CD4-positive, alpha-beta T cell treated with Interleukin-2 at 100 ng/mL for 4 hours (primary cell): ENCODE measurements at regions not wholly inside any gene's neighbourhood (a gene's known extent, or its start where the extent isn't known, plus 50 kb on each side); places are given as distances from the start of the nearest gene placed in this dataset.
"Not testable (repeated sequence)": the region's sequence is repeated elsewhere in the genome, so short reads cannot be mapped to it uniquely, and the experiment has no call there.

Experiments used
- DNase-seq: peaks from one replicate; pipeline ENCODE4 v3.0.0-alpha.2; 2020; ENCODE audit warnings: low spot score

DNA sequence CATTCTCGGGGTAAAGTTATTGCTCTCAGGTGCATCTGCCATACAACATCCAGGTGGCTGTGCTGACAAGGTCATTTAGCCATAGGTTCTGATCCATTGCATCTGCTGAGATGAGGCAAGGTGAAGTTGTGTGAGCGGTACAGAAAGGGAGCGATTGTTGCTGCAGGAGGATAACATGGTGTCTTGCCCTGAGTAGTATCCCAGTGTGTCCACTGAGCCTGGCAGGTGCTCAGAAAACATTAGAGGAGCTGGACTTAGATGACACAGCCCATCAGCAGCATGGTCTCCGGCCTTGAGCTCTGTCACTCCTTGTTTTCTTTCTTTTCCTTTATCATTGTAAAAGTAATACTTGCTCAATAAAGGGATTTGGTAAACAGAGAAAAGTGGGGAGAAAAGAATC is 161.1 kb upstream of the ATP10A start:
- DNase-seq = no peak

DNA sequence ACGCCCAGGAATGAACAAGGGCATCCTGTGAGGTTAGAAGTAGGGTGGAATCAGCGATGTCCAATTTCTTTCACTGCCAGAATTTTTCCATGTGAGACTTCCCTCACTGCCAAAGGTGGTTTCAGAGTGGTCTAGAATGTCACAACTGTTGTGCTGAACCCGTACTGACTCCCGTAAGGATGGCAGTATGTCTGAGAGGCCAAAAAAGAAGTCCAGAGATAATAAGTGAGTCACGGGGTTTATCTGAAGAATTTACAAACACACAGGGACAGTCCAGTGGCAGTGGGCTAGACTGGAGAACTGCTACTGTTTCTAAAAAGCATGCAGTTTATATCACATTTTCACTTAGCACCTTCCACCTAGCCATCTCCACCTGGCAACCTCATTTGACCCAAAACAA is 160.6 kb upstream of the ATP10A start:
- no peak for DNase-seq

DNA sequence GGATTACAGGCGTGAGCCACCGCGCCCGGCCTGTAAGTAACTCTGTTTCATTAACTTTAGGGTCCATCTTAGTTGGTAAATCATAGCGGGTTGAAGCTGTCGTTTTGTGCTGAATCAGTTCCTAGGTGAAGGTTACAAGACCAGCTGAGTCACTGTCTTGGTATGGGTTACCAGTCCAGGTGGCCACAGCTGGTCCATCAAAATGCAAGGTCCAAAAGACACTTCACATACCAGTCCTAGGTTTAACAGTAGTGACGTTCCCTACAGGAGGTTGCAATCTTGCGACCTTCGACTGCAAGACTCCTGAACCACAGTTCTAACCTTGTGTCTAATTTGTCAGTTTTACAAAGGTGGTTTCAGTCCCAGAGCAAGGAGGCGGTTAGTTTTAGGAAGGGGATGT is 160.1 kb upstream of the ATP10A start:
- DNase-seq = no peak

DNA sequence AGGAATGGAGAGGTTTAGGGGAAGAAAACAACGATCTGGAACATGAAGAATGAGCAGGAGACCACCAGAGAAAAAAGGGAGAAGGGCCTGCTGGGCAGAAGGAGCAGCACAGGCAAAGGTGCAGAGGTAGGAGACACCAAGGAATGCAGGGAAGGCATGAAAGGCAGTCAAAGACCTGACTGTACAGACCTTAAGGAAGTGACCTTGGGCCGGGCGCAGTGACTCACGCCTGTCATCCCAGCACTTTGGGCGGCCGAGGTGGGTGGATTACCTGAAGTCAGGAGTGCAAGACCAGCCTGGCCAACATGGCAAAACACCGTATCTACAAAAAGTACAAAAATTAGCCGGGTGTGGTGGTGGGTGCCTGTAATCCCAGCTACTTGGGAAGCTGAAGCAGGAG is 157.7 kb upstream of the ATP10A start:
- no peak for DNase-seq

DNA sequence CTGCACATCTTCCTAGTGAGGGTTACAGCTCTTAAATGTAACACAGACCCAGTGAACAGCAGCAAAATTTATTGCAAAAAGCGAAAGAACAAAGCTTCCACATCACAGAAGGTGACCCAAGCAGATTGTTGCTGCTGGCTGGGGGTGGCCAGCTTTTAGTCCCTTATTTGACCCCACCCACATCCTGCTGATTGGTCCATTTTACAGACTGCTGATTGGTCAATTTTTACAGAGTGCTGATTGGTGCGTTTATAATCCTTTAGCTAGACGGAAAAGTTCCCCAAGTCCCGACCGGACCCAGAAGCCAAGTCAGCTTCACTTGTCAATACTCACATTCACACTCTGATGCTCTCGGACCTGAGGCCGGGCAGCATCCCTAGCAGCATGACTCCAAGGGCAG is 154.5 kb upstream of the ATP10A start:
- DNase-seq = no peak

DNA sequence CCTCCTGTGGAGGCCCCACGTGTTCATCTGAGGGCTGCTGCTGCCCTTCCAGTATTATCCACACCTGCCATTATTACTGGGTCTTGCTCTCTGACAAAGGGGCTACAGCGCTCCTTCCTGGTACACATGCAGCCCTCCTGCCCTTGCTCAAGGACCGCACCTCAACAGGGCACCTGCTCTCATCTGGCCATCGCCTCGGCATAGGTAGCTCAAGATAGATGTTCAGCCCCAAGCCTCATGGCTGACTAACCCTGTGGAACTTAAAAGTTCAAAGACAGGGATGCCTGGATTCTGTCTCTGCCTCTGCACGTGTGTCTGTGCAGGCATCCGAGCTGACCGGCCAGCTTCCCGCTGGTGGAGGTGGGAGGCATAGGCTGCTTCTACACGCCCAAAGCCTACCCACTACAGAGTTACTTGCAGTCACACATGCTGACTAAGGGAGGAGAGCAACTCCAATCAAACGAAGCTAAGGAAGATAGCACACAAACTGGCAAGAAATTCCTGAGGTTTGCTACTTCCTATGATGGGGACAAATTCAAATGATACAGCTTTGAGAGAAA is 152.5 kb upstream of the ATP10A start:
- DNase-seq = no peak

DNA sequence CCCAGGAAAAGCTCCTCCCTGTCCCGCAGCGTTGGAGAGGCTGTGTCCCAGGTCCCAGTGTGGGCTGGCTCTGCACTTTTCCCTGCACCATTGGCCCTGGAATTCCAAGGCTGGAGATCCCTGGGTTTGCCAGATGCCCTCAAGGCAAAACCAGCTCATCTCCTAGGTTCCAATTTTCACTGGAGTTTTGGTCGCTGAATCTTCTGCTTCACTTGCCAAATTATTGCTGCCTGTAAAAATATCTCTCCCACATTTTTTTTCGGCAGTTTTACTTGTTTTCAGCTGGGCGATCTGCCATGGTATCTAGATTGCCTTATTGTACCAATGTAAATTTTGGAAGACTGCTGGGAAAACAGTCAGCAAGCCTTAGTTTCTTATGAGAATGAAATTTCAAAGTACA is 150.9 kb upstream of the ATP10A start:
- no peak for DNase-seq

DNA sequence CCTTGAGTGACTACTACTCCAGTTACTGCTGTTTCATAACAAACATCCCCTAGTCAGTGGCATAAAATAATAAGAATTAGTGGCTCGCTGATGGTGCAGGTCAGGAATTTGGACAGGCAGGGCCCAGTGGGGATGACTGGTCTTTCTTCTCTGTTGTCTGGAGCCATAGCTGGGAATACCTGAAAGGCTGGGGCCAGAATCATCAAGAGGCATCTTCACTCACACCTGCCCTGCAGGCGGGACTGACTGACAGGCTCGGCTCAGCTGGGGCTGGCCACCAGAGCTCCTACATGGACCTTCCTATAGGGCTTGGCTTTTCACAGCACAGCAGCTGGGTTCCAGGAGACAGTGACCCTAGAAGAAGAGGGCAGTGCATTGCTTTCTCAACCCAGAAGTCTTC is 148.8 kb upstream of the ATP10A start:
- no peak for DNase-seq

DNA sequence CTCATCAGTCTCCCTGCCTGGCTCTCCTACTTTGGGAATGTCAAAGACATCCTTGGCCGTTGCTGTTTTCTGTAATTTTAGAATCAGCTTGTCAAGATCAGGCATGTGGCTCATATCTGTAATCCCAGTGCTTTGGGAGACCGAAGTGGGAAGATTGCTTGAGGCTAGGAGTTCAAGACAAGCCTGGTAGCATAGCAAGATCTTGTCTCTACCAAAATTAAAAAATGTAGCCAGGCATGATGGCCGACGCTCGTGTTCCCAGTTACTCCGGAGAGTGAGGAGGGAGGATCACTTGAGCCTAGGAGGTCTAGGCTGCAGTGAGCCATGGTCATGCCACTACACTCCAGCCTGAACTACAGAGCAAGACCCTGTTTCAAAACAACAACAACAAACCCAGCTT is 144.0 kb upstream of the ATP10A start:
- DNase-seq = no peak

DNA sequence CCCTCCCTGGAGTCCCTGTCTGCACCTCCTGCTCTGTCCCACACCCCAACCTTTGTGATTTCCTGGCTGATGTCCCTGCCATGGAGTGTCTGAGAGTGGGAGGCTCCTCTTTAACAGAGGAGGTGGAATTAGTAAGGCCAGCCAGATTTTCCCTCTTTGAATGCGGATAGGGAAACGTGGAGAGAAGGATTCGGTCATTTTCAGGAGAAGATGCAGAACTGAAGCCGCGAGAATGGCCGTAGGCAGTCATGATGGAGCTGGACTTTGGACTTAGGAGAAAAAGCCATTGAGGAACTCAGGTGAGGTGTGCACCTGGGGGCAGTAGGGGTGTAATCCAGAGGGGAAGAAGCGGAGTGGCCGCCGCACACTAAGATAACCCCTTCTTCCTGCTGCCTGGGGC is 138.1 kb upstream of the ATP10A start:
- DNase-seq = no peak

DNA sequence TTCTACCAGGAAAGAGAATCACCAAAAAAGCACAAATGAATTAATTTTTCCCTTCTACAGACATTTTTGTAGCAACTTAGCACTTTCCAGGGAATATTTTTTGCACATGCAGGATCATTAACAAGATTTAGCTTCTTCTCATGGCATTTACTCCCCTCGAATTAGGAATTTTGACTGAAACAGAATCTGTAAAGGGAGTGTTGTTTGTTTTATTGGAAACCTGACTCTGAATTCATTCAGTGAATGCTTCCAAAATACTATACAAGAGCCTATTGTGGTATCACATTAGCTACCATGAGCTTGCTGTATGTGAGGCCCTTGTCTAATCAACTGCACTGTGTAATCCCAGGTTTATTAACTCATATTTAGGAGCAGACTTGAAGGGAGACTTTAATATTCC is 130.4 kb upstream of the ATP10A start:
- no peak for DNase-seq

DNA sequence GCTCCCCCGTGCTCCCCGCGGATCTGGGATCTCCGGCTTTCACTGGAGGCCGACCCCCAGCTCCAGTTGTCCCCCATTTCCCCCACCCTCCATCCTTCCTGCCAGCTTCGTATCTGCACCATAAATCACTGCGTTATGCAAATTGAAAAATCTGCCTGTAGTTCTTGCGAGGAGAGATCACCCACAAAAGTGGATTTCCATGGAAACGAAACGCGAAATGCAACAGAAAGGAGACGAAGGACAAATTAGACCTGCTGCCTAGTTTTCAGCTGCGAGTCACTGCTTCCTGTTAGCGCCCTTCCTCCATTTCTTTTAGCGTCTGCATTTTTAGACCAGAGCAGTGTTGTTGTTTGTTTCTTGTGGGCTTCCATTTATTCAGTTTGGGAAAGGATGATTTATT is 127.1 kb upstream of the ATP10A start:
- no peak for DNase-seq

DNA sequence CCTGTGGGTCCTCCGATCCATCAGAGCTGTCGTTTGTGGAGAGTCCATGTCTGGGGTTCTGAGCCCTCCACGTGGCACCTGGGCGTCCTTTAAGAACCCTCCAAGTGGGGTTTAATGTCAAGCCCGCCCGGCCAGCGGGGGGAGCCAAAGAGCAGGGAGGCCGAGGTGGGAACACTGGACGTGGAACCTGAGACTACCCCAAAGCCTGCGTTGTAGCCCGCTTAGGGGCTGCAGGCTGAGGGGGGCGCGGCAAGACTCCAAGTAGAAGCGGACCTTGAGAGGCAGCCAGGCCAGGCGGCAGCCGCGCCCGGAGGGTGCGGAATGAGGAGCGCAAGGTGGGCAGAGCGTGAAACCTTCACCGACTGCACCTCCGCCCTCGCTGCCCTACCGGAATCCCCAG is 126.2 kb upstream of the ATP10A start:
- no peak for DNase-seq

DNA sequence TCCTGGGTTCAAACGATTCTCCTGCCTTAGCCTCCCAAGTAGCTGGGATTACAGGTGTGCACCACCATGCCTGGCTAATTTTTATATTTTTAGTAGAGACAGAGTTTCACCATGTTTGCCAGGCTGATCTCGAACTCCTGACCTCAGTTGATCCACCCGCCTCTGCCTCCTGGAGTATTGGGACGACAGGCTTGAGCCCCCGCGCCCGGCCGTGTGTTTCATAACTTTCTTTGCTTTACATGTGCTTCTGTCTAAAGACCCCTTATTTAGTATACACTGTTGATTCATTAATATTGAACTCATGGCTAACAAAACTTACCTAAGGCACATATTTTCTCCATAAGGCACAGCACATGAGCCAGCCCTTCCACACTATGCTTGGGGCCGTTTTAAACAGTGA is 125.6 kb upstream of the ATP10A start:
- not testable (repeated sequence) for DNase-seq

DNA sequence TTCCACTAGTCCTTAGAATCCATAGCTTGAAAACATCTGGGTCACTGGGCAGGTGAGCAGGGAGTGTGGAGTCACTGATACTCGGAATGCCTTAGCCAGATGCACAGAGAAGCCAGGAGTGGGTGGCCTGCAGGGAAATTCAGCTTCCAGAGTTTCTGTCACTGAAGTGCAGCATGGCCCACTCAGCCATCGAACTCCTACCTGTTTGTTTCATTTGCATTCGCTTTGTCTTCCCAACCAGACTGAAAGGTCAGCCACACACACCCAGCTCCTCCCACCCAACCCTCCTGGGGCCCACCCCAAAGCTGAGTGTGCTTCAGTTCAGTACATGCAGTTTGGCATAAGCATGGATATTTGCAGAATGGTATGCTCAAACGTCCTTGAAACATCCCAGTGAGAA is 124.5 kb upstream of the ATP10A start:
- DNase-seq = no peak

DNA sequence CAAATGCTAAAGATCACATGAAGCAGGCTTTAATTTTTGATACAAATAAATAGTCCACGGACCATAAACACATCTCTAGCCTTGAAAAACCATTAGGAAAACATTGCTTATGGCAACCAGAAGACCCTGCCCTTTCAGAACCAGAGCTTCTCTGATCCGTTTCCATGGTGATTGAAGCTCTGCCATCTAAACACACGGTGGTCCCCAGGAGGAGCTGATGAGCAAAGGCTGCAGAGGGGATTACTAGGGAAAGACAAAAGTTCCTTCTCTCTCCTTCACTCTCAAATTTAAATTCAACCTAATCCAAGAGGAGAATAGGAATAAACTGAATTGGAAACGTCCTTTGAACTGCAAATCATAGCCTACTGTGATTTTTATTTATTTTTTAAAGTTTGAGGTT is 122.0 kb upstream of the ATP10A start:
- no peak for DNase-seq

DNA sequence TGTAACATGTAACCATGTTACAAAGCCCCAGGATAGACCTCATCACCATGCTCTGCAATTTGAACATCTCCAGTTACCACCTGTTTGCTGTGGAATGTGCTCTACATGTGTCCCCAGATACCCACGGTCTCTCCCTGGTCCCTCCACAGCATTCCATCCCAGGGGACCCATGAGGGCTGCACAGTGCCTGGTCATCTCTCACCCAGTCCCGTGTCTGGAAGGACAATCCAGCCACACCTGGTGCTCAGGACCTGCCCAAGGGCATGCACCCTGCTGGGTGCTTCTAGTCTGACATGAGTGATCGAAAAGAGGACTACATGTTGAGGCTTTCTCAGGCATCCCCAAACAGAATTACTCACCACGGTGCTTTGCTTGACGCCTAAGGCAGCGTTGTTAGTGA is 119.6 kb upstream of the ATP10A start:
- DNase-seq = no peak

DNA sequence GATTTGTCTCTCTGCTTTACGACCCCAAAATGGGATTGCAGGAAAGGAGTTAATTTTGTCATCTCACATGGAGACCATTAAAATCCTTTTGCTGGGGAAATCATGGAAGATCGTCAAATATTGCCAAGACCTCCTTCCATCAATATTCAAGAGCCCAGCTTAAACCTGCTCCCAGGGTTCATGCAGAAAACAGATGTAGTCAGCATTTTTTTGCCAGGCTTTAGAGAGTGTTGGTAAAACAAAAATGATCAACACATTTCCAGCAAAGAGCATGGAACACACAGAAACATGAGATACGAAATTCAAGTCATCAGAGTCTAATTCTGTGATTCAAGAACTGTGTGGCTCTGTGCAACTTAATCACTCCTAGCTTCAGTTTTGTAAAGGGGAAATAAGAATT is 118.0 kb upstream of the ATP10A start:
- no peak for DNase-seq

DNA sequence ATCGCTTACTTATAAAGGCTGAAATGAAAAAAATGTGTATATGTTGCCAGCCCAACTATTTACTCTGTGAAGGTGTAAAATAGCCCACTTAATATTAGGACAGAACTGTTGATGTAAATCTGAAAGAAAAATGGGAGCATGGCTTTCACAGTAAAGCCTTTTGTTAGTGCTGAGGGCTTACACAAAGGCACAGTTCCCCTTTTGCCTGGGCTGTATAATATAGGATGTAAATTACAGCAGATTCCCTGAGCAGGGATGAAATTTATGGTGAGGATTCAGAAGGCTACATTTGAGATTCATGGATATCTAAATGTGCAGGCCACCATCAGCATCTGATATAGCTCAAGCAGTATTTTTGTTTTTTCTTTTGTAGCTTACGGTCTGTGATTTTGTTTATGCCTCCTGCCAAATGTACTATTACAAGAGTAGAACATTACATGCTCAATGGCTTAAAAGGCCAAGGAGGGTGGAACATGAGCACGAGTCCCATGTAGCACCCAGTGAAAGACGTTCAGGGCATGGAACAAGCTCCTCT is 109.1 kb upstream of the ATP10A start:
- no peak for DNase-seq

DNA sequence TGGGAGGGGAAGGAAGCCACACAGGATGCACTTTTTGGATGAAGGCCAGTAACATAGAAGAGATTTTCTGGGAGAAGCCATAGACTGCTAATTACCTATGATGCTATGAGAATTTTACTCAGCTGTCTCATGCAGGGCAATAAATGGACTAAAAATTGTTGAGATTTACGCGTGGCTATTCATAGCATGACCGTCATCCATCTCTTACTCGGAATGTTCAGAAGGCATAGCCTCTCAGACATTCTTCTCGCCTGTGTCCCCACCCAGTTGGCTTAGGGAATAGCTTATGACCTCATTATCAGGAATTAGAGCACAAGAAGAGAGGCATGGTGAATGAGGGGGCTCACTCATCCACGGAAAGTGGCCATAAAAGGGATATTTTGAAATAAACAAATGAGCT is 107.9 kb upstream of the ATP10A start:
- no peak for DNase-seq

DNA sequence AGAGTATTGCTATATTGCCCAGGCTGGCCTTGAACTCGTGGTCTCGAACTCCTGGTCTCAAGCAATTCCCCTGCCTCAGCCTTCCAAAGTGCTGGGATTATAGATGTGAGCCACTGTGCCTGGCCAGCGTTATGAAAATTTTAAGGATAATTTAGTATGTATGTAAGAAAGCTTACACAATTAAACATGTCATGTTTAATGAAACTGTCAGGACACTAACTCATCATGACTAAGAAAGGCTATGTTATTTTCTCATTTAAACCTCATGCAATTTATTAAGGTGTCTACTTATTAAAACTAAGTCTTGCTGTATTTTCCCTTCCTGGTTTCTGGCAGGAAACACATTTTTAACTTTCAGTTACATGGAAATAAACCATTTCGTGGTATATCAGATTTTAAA is 106.8 kb upstream of the ATP10A start:
- no peak for DNase-seq

DNA sequence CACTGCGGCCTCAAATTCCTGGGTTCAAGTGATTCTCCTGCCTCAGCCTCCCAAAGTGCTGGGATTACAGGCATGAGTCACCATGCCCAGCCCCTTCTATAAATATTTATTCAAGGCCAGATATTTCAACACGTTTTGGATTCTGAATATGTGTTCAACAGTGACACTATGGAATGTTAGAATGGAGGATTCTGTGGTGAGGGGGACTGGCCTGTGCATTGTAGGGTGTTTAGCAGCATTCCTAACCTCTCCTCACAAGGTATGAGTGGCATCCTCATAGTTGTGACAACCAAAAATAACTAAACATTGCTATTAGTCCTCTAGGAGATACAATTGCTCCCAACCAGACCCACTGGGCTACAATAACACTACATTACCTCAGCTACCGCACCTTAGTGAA is 104.0 kb upstream of the ATP10A start:
- DNase-seq = no peak

DNA sequence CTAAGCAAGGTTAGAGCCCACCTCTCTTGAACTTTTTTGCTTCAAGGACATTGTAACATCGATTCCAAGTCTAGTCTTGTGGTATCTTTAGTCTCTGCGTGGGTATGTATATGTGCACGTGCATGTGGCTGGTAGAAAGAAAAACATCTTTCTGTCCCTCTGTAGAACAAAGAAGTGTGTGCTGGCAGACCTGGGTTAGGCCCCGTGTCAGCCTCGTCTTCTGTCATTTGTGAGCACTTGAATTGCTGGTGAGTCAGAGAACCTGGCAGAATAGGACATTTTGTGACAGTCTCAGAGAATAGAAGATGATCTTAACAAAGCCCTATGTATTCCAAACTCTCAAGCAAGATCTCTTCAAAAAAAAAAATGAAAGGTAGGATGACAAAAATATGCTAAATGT is 102.2 kb upstream of the ATP10A start:
- DNase-seq = no peak

DNA sequence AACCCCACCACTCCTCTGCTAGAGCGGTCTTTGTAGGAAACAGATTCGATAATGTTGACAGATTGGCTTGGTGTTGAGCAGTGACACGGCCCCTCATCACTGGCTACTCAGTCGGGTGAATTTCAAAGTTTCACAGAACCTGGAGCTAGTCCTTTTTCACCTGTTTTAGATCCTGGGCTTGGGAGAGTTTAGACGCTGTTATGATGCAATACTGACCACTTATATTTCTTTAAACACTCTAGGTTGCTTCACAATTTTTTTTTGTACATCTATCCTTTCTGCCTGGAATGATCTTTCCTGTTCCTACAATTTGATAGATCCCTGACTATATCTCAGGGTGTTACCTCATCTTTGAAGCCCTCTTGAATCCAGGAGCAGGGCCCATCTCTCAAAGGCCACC is 97.1 kb upstream of the ATP10A start:
- no peak for DNase-seq

DNA sequence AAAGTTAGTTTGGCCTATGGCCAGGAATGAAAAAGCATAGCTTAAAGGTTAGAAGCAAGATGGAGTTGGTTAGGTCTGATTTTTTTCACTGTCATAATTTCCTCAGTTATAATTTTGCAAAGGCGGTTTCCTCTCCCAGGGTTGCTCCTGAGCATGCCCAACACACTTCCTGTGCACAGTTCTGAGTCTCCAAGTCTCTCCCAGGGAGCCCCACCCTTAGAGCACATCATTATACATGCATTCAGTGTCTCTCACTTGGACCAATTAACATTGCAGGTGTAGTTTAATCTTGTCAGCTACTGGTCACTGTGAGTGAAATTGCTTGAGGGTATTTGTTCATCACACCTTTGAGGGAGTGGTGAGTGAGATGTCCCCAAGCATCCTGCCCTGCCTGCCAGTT is 96.0 kb upstream of the ATP10A start:
- no peak for DNase-seq
